Endodermal cell (in vitro differentiated cells): ENCODE measurements at regions not wholly inside any gene's neighbourhood (a gene's known extent, or its start where the extent isn't known, plus 50 kb on each side); places are given as distances from the start of the nearest gene placed in this dataset.

Experiments
- DNase-seq: peaks from one replicate; pipeline ENCODE4 v3.0.0-alpha.2; 2017
- H3K27ac ChIP-seq: 2 replicates; pipeline ENCODE4 v1.5.1; 2013; ENCODE audit warnings: mild to moderate bottlenecking, low read depth, low read length, moderate library complexity
- H3K27me3 ChIP-seq: 2 replicates; pipeline ENCODE4 v1.6.1; 2013; ENCODE audit warnings: mild to moderate bottlenecking, low read length, moderate library complexity; ENCODE audit not compliant: insufficient read depth, control insufficient read depth, poor library complexity, severe bottlenecking
- H3K36me3 ChIP-seq: 2 replicates; pipeline ENCODE4 v1.7.0; 2013; ENCODE audit warnings: mild to moderate bottlenecking, low read length, moderate library complexity; ENCODE audit not compliant: control insufficient read depth, insufficient read depth
- H3K4me1 ChIP-seq: one replicate; pipeline ENCODE4 v1.7.0; 2013; ENCODE audit warnings: low read length; ENCODE audit not compliant: control insufficient read depth, insufficient read depth
- H3K4me3 ChIP-seq: 2 replicates; pipeline ENCODE4 v1.5.1; 2013; ENCODE audit warnings: mild to moderate bottlenecking, low read length, moderate library complexity
- H3K9ac ChIP-seq: 2 replicates; pipeline ENCODE4 v1.6.1; 2013; ENCODE audit warnings: mild to moderate bottlenecking, low read length, moderate library complexity; ENCODE audit not compliant: poor library complexity, severe bottlenecking; ENCODE audit errors: extremely low read depth
- H3K9me3 ChIP-seq: 2 replicates; pipeline ENCODE4 v1.6.1; 2013; ENCODE audit warnings: mild to moderate bottlenecking, low read length, moderate library complexity; ENCODE audit not compliant: control insufficient read depth
- H3K27ac Mint-ChIP-seq: 2 replicates; pipeline ENCODE4 v1.8.0; 2020; ENCODE audit warnings: mixed read lengths
- H3K27me3 Mint-ChIP-seq: 2 replicates; pipeline ENCODE4 v1.8.0; 2021; ENCODE audit warnings: mild to moderate bottlenecking, mixed read lengths; ENCODE audit not compliant: insufficient read depth
- H3K36me3 Mint-ChIP-seq: 2 replicates; pipeline ENCODE4 v1.8.0; 2020; ENCODE audit warnings: low read depth, mixed read lengths
- H3K4me1 Mint-ChIP-seq: 2 replicates; pipeline ENCODE4 v1.8.0; 2020; ENCODE audit warnings: mixed read lengths
- H3K4me3 Mint-ChIP-seq: 2 replicates; pipeline ENCODE4 v1.8.0; 2020; ENCODE audit warnings: mild to moderate bottlenecking, moderate library complexity, mixed read lengths
- H3K9me3 Mint-ChIP-seq: 2 replicates; pipeline ENCODE4 v1.8.0; 2020; ENCODE audit warnings: mild to moderate bottlenecking, mixed read lengths
- WGBS, 2 experiments: methylation state at CpG; one replicate each; pipeline versions ENCODE4 v1.1.5 to v1.1.7; 2013; ENCODE audit warnings: missing lambda C conversion rate in 2 of 2, mixed read lengths in 1 of 2; ENCODE audit not compliant: insufficient coverage in 1 of 2, insufficient read length in 1 of 2; 5-methylcytosine and 5-hydroxymethylcytosine counted together
- TF ChIP-seq, protein P1 (sequence below): fragments of 200-600 bp; sonication (generic); conservative IDR thresholded peaks from 2 replicates; pipeline ENCODE4 v1.5.0; 2021; ENCODE audit warnings: antibody characterized with exemption, mild to moderate bottlenecking

DNA sequence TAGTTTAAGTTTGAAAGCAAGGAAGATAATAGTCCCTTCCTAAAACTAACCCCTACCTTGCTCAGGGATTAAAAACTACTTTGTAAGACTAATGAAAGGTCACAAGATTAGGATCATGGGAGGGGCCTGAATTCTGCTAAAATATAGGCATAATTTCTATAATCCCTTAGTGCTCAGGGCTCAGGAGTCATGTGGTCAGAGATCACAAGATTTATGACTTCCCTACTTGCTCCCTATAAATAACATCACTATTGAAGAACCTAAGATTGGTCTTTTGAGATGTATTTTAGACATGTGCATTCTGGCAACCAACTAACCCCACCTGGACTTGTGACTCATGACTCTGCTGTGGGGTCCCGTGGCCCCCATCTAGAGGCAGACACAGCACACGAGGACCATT, 81.1 kb downstream of the STMND1 start:
- H3K4me1 Mint-ChIP-seq: no peaks in the 10 kb centered on the region
- no peak overlapping the region for H3K27ac Mint-ChIP-seq
- Histone ChIP-seq H3K27me3 (no peaks in the 10 kb centered on the region), H3K36me3 (no peaks in the 10 kb centered on the region), H3K9ac (no peak overlapping the region), H3K4me3 (no peak overlapping the region), H3K9me3 (no peaks in the 10 kb centered on the region), H3K4me1 (no peaks in the 10 kb centered on the region), H3K27ac (no peak overlapping the region)
- WGBS, 2 experiments: 79 to 100% methylated on average over 1 to 2 of the region's 2 CpGs
- no peak overlapping the region for H3K4me3 Mint-ChIP-seq
- DNase-seq: no peak
- H3K36me3 Mint-ChIP-seq: no peaks in the 10 kb centered on the region
- TF ChIP-seq, protein P1, sequence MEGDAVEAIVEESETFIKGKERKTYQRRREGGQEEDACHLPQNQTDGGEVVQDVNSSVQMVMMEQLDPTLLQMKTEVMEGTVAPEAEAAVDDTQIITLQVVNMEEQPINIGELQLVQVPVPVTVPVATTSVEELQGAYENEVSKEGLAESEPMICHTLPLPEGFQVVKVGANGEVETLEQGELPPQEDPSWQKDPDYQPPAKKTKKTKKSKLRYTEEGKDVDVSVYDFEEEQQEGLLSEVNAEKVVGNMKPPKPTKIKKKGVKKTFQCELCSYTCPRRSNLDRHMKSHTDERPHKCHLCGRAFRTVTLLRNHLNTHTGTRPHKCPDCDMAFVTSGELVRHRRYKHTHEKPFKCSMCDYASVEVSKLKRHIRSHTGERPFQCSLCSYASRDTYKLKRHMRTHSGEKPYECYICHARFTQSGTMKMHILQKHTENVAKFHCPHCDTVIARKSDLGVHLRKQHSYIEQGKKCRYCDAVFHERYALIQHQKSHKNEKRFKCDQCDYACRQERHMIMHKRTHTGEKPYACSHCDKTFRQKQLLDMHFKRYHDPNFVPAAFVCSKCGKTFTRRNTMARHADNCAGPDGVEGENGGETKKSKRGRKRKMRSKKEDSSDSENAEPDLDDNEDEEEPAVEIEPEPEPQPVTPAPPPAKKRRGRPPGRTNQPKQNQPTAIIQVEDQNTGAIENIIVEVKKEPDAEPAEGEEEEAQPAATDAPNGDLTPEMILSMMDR: no peak
- peaks cover 2% of the 10 kb centered on the region for H3K27me3 Mint-ChIP-seq
- peaks cover 8% of the 10 kb centered on the region for H3K9me3 Mint-ChIP-seq

DNA sequence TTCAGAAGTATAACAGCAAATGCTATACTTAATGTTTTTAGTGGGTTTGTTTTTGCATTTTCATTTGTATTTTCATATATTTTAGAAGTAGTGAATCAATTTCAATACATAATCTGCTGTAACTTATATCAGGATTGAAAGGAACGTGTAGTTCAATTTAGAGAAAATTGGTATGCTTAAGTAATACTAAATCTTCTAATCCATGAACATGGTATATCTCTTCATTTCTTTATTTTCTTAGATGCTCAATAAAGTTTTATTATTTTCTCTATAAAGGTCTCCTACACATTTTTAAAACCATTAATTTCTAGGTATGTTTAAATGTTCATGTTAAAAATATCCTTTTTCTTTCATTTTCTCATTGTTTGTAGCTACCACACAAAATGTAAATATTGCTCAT, 85.1 kb downstream of the STMND1 start:
- Histone ChIP-seq H3K4me3 (no peak overlapping the region), H3K4me1 (no peaks in the 10 kb centered on the region), H3K9ac (no peak overlapping the region), H3K9me3 (no peaks in the 10 kb centered on the region), H3K36me3 (no peaks in the 10 kb centered on the region), H3K27ac (no peak overlapping the region), H3K27me3 (no peaks in the 10 kb centered on the region)
- H3K27ac Mint-ChIP-seq: no peak overlapping the region
- no peak for DNase-seq
- H3K9me3 Mint-ChIP-seq: peaks cover 7% of the 10 kb centered on the region
- H3K27me3 Mint-ChIP-seq: no peaks in the 10 kb centered on the region
- no peaks in the 10 kb centered on the region for H3K36me3 Mint-ChIP-seq
- no peak overlapping the region for H3K4me3 Mint-ChIP-seq
- no CpG with 5 or more reads among the region's 1 CpG for WGBS, 2 experiments
- TF ChIP-seq, protein P1: no peak
- no peaks in the 10 kb centered on the region for H3K4me1 Mint-ChIP-seq

DNA sequence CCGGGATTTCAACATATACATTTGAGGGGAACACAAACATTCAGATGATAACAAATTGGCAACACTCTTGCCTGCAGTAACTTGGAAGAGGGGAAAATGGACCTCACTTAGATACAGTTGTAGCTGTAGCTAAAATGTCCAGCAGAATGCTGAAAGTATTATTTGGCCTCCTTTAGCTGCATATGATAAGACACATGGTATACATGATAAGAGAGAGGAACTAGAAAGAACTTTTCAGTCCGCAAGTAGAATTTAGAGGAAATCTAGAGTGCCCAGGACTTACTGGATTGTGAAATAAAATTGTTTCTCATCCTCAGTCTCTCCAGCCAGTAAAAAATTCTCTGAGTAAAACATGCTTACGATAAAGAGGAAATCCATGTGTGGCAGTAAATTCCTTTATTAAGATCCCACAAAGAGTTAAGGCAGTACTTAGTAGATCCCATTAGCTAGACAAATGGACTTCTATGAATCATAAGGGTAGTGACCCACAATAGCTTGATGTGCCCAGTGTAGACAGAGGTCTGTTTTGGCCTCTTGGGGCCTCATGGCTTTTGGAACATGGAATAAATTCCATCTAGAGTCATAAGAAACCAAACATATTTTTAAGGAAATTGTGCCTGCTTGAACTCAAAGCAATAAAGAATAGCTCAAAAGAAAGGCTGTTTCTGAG, 87.9 kb upstream of the RBM24 start:
- Histone ChIP-seq H3K9me3 (no peaks in the 10 kb centered on the region), H3K27me3 (no peaks in the 10 kb centered on the region), H3K4me3 (no peak overlapping the region), H3K4me1 (no peaks in the 10 kb centered on the region), H3K27ac (no peak overlapping the region), H3K9ac (no peak overlapping the region), H3K36me3 (no peaks in the 10 kb centered on the region)
- TF ChIP-seq, protein P1: no peak
- Mint-ChIP-seq H3K27me3 (no peaks in the 10 kb centered on the region), H3K36me3 (no peaks in the 10 kb centered on the region), H3K9me3 (no peaks in the 10 kb centered on the region), H3K4me1 (no peaks in the 10 kb centered on the region), H3K4me3 (no peak overlapping the region), H3K27ac (no peak overlapping the region)
- no peak for DNase-seq
- 98 to 100% methylated on average over 1 to 3 of the region's 3 CpGs for WGBS, 2 experiments
